Caco-2 (cell line): ENCODE measurements at regions not wholly inside any gene's neighbourhood (a gene's known extent, or its start where the extent isn't known, plus 50 kb on each side); places are given as distances from the start of the nearest gene placed in this dataset.

Experiments
- BruUV-seq: library from RNA; stranded (reverse); fragments of 400-500 nt; replicated peaks from 2 replicates; lab custom pipeline; 2021; lab: Mats Ljungman, UMichigan
- CTCF ChIA-PET: fragments of 300-600 bp; sonication (Branson Sonifier 250); formaldehyde crosslinking; loops from one replicate; lab custom pipeline; 2022; ENCODE audit warnings: antibody characterized with exemption; lab: Charles Lee
- POLR2A ChIA-PET: fragments of 300-600 bp; sonication (Branson Sonifier 250); formaldehyde crosslinking; loops from one replicate; lab custom pipeline; 2022; ENCODE audit warnings: antibody characterized with exemption; lab: Charles Lee
- DNase-seq, 2 experiments: peaks; one replicate each; pipeline versions ENCODE4 v3.0.0 to v3.0.0-alpha.2; 2020 to 2022
- H3K27me3 ChIP-seq: replicated peaks from 2 replicates; pipeline ENCODE4 v1.6.0; 2011; ENCODE audit warnings: low read length; ENCODE audit not compliant: control insufficient read depth, insufficient read depth
- H3K36me3 ChIP-seq: 2 replicates; pipeline ENCODE4 v1.5.1; 2011; ENCODE audit warnings: low read length; ENCODE audit not compliant: control insufficient read depth, insufficient read depth
- H3K4me1 ChIP-seq: fragments of 250-450 bp; sonication (Bioruptor Pico); 2 replicates; pipeline ENCODE4 v1.5.1; 2020; ENCODE audit warnings: mild to moderate bottlenecking
- H3K4me3 ChIP-seq: 2 replicates; pipeline ENCODE4 v1.5.1; 2011; ENCODE audit warnings: low read depth, mild to moderate bottlenecking, control low read depth, low read length
- H3K9me3 ChIP-seq: fragments of 250-450 bp; sonication (Bioruptor Pico); 2 replicates; pipeline ENCODE4 v1.5.1; 2020; ENCODE audit warnings: mild to moderate bottlenecking, moderate library complexity
- H3K27ac Mint-ChIP-seq: one replicate; pipeline ENCODE4 v1.8.0; 2022; ENCODE audit warnings: mixed read lengths; ENCODE audit not compliant: unreplicated experiment
- H3K27me3 Mint-ChIP-seq: one replicate; pipeline ENCODE4 v1.8.0; 2022; ENCODE audit warnings: mixed read lengths; ENCODE audit not compliant: insufficient read depth, unreplicated experiment
- H3K36me3 Mint-ChIP-seq: one replicate; pipeline ENCODE4 v1.8.0; 2022; ENCODE audit warnings: mild to moderate bottlenecking, mixed read lengths; ENCODE audit not compliant: insufficient read depth, unreplicated experiment
- H3K4me1 Mint-ChIP-seq: one replicate; pipeline ENCODE4 v1.8.0; 2022; ENCODE audit warnings: low read depth, mixed read lengths; ENCODE audit not compliant: unreplicated experiment
- H3K4me3 Mint-ChIP-seq: one replicate; pipeline ENCODE4 v1.8.0; 2022; ENCODE audit warnings: mild to moderate bottlenecking, moderate library complexity, mixed read lengths; ENCODE audit not compliant: unreplicated experiment
- H3K9me3 Mint-ChIP-seq: one replicate; pipeline ENCODE4 v1.8.0; 2022; ENCODE audit warnings: mixed read lengths; ENCODE audit not compliant: unreplicated experiment
- intact Hi-C: fragments of 100-400 bp; cut with micrococcal nuclease; formaldehyde crosslinking; loops from one replicate; pipeline ENCODE4 v1.10.0; 2022; ENCODE audit not compliant: unreplicated experiment
- TF ChIP-seq, protein P1 (sequence below), 2 experiments: fragments of 200-600 bp in 1 of 2; IDR thresholded peaks; 1 replicate in 1 of 2; 2 replicates in 1 of 2; pipeline versions ENCODE4 v1.5.1 to v1.8.0; 2011 to 2022; ENCODE audit warnings: antibody characterized with exemption in 1 of 2, control low read depth in 1 of 2, inconsistent platforms in 1 of 2, low read depth in 1 of 2, low read length in 1 of 2, mild to moderate bottlenecking in 1 of 2, moderate library complexity in 1 of 2; ENCODE audit not compliant: insufficient read depth in 1 of 2, severe bottlenecking in 1 of 2, unreplicated experiment in 1 of 2

DNA sequence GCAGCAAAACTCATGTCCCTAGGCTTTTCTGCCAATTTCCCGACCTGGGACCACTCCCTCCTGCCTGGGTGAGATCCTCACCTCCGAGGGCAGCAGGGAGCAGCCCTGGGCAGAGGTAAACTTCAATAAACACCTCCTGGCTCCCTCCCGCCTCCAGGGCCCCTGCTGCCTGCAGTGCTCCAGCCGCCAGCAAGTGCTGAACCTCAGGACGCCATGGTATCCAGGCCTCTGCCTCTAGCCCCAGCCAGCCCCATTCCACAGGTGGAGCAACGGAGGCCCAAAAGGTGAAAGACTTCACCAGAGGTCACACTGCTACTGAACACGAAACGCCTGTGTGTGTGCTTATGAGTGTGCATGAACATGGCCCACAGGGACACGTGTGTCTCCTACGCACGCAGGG, 59.9 kb upstream of the LINGO1 start:
- intact Hi-C loops, result no loop called here
- Mint-ChIP-seq H3K27ac (no peak overlapping the region), H3K36me3 (no peaks in the 10 kb centered on the region), H3K4me3 (no peak overlapping the region), H3K27me3 (peaks cover 27% of the 10 kb centered on the region), H3K9me3 (no peaks in the 10 kb centered on the region), H3K4me1 (no peaks in the 10 kb centered on the region)
- ChIA-PET CTCF (no interaction called here), POLR2A (no interaction called here)
- no peaks in the 10 kb centered on the region for H3K36me3 ChIP-seq
- H3K4me1 ChIP-seq, result no peaks in the 10 kb centered on the region
- no TSS peak for BruUV-seq
- no peak for DNase-seq
- H3K4me3 ChIP-seq, result no peak overlapping the region
- no peaks in the 10 kb centered on the region for H3K27me3 ChIP-seq
- TF ChIP-seq, protein P1, sequence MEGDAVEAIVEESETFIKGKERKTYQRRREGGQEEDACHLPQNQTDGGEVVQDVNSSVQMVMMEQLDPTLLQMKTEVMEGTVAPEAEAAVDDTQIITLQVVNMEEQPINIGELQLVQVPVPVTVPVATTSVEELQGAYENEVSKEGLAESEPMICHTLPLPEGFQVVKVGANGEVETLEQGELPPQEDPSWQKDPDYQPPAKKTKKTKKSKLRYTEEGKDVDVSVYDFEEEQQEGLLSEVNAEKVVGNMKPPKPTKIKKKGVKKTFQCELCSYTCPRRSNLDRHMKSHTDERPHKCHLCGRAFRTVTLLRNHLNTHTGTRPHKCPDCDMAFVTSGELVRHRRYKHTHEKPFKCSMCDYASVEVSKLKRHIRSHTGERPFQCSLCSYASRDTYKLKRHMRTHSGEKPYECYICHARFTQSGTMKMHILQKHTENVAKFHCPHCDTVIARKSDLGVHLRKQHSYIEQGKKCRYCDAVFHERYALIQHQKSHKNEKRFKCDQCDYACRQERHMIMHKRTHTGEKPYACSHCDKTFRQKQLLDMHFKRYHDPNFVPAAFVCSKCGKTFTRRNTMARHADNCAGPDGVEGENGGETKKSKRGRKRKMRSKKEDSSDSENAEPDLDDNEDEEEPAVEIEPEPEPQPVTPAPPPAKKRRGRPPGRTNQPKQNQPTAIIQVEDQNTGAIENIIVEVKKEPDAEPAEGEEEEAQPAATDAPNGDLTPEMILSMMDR (IDR thresholded peaks at IDR 0.05; ENCODE audit: insufficient read depth in 1 of 2, low read depth in 1 of 2, low read length in 1 of 2, severe bottlenecking in 1 of 2, unreplicated experiment in 1 of 2), result no peak
- no peaks in the 10 kb centered on the region for H3K9me3 ChIP-seq

DNA sequence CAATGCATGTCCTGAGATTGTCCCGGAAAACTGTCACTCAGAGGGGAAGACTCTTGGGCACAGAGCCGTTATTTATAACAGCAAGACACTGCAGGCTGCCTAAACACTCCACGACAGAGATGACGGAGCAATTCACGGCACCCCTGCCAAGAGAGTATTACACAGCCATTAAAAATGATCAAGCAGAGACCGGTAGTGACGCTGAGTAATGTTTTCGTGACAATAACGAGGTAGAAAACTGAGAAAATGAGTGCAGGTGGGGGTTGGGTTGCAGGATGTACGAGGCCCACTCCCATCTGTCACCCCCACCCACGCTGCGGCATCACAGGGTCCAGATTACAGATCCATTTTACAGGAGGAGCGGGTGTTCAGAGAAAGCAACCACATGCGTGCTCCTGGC, 58.9 kb upstream of the LINGO1 start:
- no peaks in the 10 kb centered on the region for H3K4me1 Mint-ChIP-seq
- BruUV-seq, result no TSS peak
- ChIA-PET CTCF (no interaction called here), POLR2A (no interaction called here)
- Histone ChIP-seq H3K4me1 (no peaks in the 10 kb centered on the region), H3K4me3 (no peak overlapping the region), H3K9me3 (no peaks in the 10 kb centered on the region), H3K36me3 (no peaks in the 10 kb centered on the region), H3K27me3 (no peaks in the 10 kb centered on the region)
- H3K27me3 Mint-ChIP-seq, result peaks cover 27% of the 10 kb centered on the region
- no peak for DNase-seq
- no peak overlapping the region for H3K27ac Mint-ChIP-seq
- TF ChIP-seq, protein P1 (IDR thresholded peaks at IDR 0.05; ENCODE audit: insufficient read depth in 1 of 2, low read depth in 1 of 2, low read length in 1 of 2, severe bottlenecking in 1 of 2, unreplicated experiment in 1 of 2), result no peak
- no peaks in the 10 kb centered on the region for H3K9me3 Mint-ChIP-seq
- H3K36me3 Mint-ChIP-seq, result no peaks in the 10 kb centered on the region
- H3K4me3 Mint-ChIP-seq, result no peak overlapping the region
- intact Hi-C loops, result no loop called here

DNA sequence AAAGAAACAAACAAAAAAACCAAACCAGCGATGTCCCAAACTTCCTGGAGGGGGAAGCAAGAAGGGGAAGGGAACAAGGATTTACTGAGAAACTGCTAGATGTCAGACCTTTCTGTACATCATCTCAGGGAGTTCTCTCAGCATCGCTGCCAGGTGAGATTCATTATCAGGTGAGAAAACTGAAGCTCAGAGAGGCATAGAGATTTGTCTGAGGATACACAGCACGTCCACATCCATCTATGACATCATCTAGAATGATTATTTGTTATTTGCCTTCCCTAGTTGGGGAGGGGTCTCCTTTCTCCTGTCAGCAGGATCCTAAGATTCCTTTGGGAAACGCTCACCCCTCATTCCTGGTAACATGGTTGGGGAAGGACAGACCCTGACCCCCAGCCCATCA, 57.1 kb upstream of the LINGO1 start:
- BruUV-seq, result no TSS peak
- peaks cover 24% of the 10 kb centered on the region for H3K27me3 Mint-ChIP-seq

More for the DNA sequence above, 57.1 kb upstream of the LINGO1 start:
- H3K9me3 Mint-ChIP-seq, result no peaks in the 10 kb centered on the region
- no peaks in the 10 kb centered on the region for H3K36me3 Mint-ChIP-seq
- H3K4me3 Mint-ChIP-seq, result no peak overlapping the region
- intact Hi-C loops, result no loop called here
- H3K27me3 ChIP-seq, result no peaks in the 10 kb centered on the region
- no peaks in the 10 kb centered on the region for H3K9me3 ChIP-seq
- no peak overlapping the region for H3K27ac Mint-ChIP-seq
- CTCF ChIA-PET, result no interaction called here
- H3K4me1 ChIP-seq, result no peaks in the 10 kb centered on the region
- POLR2A ChIA-PET, result no interaction called here
- no peaks in the 10 kb centered on the region for H3K4me1 Mint-ChIP-seq
- no peaks in the 10 kb centered on the region for H3K36me3 ChIP-seq
- DNase-seq, result no peak
- H3K4me3 ChIP-seq, result no peak overlapping the region
- TF ChIP-seq, protein P1 (IDR thresholded peaks at IDR 0.05; ENCODE audit: insufficient read depth in 1 of 2, low read depth in 1 of 2, low read length in 1 of 2, severe bottlenecking in 1 of 2, unreplicated experiment in 1 of 2), result no peak
